IPS DF 6.9 (cell line): ENCODE measurements at regions not wholly inside any gene's neighbourhood (a gene's known extent, or its start where the extent isn't known, plus 50 kb on each side); places are given as distances from the start of the nearest gene placed in this dataset.

Experiments used
- DNase-seq: peaks from one replicate; pipeline ENCODE4 v3.0.0-alpha.2; 2013; ENCODE audit warnings: low read depth, low spot score
- H3K27ac ChIP-seq: one replicate; pipeline ENCODE4 v1.5.1; 2013; ENCODE audit warnings: low read length, control low read depth
- H3K27me3 ChIP-seq: 2 replicates; pipeline ENCODE4 v1.6.1; 2013; ENCODE audit warnings: mild to moderate bottlenecking, low read length; ENCODE audit not compliant: control insufficient read depth, insufficient read depth
- H3K36me3 ChIP-seq: 2 replicates; pipeline ENCODE4 v1.6.1; 2013; ENCODE audit warnings: low read length; ENCODE audit not compliant: control insufficient read depth, insufficient read depth
- H3K4me1 ChIP-seq: 2 replicates; pipeline ENCODE4 v1.6.1; 2013; ENCODE audit warnings: low read length; ENCODE audit not compliant: control insufficient read depth, insufficient read depth
- H3K4me3 ChIP-seq: 2 replicates; pipeline ENCODE4 v1.5.1; 2013; ENCODE audit warnings: mild to moderate bottlenecking, low read length
- H3K9me3 ChIP-seq: 2 replicates; pipeline ENCODE4 v1.6.1; 2013; ENCODE audit warnings: low read length, inconsistent platforms; ENCODE audit not compliant: control insufficient read depth, insufficient read depth
- WGBS: extraction: QIAGEN DNeasy Blood & Tissue Kit; methylation state at CpG from one replicate; pipeline ENCODE4 v1.1.7; 2013; ENCODE audit warnings: mixed read lengths, missing lambda C conversion rate; ENCODE audit not compliant: insufficient read length, insufficient coverage; 5-methylcytosine and 5-hydroxymethylcytosine counted together

DNA sequence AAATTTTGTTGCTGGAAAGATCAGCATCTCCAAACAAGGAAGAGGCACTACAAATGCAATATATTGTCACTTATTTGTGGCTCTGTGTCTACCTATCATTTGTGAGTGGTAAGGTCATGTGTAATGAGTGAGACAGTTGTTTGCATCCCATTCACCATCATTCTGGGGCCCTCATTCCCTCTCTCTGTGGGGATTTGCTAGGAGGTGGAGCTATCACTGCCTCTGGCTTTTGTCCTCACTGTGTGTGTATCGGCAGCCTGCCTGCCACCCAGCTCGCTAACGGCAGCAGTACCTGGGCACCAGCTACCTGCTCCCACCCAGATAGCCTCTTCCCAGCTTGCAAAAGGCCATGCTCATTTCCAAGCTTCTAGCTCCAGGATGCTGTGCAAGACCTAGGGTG lies 379.2 kb upstream of the ZFHX3 start:
- DNase-seq = no peak
- no peaks in the 10 kb centered on the region for H3K36me3 ChIP-seq
- no peak overlapping the region for H3K4me3 ChIP-seq
- whole genome bisulfite sequencing = no CpG with 5 or more reads among the region's 3 CpGs
- H3K9me3 ChIP-seq = no peaks in the 10 kb centered on the region
- peaks cover 2% of the 10 kb centered on the region; the same call in 1 of the 2 replicates for H3K4me1 ChIP-seq
- no peaks in the 10 kb centered on the region for H3K27me3 ChIP-seq
- H3K27ac ChIP-seq = no peak overlapping the region

DNA sequence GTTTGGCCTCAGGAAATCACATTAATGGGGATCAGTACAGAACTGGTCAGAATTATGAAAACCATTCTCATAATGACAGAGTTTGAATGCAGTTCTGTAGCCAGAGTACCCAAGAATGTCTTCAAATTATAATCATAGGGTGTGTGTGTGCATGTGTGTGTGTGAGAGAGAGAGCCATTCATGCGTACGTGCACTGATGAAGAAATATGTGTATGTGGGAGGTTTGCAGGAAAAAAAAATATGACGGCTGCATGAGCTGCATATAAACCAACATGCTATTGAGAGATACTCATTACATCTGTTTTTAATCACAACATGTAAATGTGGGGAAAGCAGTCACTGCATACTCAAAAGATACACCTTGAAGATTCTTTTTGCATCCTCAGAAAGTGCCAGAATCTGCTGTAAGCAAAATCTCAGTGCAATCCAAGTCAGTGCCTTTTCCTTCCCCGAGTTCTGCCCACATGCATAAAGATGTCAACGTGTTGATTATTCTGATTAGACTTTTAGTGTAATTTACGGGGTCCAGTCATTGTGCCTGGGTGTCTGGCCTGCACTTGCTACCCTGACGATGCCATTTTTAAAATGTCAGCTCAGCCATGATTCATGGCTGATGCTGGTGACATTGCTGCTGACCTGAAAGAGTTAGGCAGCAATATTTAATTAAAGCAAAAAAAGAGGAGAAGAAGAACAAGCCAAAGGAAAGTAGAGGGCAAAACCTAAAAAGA lies 378.7 kb upstream of the ZFHX3 start:
- no CpG with 5 or more reads among the region's 7 CpGs for WGBS
- peaks cover 2% of the 10 kb centered on the region; the same call in 1 of the 2 replicates for H3K4me1 ChIP-seq
- no peak overlapping the region for H3K27ac ChIP-seq
- no peak overlapping the region for H3K4me3 ChIP-seq
- DNase-seq = no peak
- no peaks in the 10 kb centered on the region for H3K36me3 ChIP-seq
- H3K27me3 ChIP-seq = no peaks in the 10 kb centered on the region
- H3K9me3 ChIP-seq = no peaks in the 10 kb centered on the region

DNA sequence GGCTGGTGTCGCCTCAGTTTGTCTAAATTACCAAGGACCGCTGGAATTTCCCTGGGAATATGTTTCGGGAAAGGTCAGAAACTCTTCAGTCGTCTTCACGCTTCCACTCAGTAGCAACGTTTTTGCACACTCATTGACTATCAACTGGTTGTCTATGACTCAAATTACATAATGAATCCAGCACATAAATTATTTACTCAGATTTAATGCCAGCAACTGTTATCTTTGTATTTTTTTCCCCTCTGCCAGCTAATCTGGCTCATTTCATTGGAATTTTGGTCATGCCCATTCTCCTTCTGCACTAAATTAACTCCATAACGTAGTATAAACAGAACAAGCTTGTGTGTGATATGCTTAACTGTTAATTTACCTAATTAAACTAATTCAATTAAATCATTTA lies 372.7 kb upstream of the ZFHX3 start:
- H3K4me3 ChIP-seq = no peak overlapping the region
- no peaks in the 10 kb centered on the region for H3K27me3 ChIP-seq
- no peak overlapping the region for H3K27ac ChIP-seq
- WGBS = no CpG with 5 or more reads among the region's 7 CpGs
- H3K4me1 ChIP-seq = no peaks in the 10 kb centered on the region
- H3K9me3 ChIP-seq = no peaks in the 10 kb centered on the region
- no peak for DNase-seq
- no peaks in the 10 kb centered on the region for H3K36me3 ChIP-seq

DNA sequence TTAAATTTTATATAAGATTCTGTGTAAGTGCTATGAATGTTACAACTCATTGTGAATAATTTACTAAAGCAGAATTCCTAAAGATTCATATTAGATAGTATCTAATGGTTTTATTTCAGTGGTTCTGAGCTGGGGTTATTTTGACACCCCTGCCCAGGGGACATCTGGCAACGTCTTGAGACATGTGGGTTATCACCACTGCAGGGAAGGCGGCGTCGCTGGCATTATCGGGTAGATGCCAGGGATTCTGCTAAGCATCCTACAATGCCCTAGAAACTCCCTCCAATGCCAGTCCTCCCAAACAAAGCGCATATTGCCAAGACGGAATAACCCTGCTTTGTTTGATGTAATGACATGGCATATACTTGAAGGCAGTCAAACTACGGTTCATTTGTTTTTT lies 372.3 kb upstream of the ZFHX3 start:
- no peak for DNase-seq

DNA sequence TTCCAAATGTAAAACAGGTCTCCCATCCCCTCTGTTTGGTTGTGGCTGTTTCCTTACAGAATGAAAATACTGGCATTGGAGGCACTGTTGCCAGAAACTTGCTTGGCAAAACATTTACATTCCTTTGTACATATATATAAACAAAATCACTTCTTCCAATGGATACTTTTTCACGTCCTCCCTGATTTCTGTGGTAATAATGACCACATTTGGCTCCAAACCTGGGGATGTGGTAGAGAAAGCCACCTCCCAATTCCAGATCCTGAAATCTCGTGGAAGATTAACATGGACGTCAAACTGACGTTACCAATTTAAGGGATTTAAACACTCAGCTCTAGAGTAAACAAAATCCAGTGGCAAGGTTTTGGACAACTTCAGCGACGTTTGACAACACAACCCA lies 370.8 kb upstream of the ZFHX3 start:
- no CpG with 5 or more reads among the region's 6 CpGs for WGBS
- Histone ChIP-seq H3K27me3 (no peaks in the 10 kb centered on the region), H3K4me3 (no peak overlapping the region), H3K36me3 (no peaks in the 10 kb centered on the region), H3K9me3 (no peaks in the 10 kb centered on the region), H3K27ac (no peak overlapping the region), H3K4me1 (no peaks in the 10 kb centered on the region)
- DNase-seq = no peak

More for the DNA sequence above, 372.3 kb upstream of the ZFHX3 start:
- H3K4me3 ChIP-seq = no peak overlapping the region
- H3K9me3 ChIP-seq = no peaks in the 10 kb centered on the region
- no peaks in the 10 kb centered on the region for H3K4me1 ChIP-seq
- no peak overlapping the region for H3K27ac ChIP-seq
- no peaks in the 10 kb centered on the region for H3K27me3 ChIP-seq
- no peaks in the 10 kb centered on the region for H3K36me3 ChIP-seq
- no CpG with 5 or more reads among the region's 8 CpGs for WGBS

DNA sequence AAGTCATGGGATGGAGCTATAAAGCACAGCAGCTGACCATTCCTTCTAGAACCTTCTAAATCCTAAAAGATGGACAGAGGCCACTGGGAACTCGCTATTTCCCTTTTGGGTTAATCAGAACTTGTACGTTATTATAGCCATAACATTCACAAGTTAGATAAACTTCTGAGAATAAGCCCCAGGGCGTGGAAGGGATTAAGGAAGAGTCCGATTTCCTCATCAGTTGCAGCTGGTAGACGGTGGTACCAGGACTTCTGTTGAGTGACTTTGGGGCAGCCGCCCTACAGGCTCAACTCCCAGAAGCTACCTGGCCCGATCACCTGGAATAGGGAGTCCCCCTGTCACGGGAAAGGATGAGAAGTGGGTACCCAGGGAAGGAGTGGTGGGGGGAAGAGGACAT lies 370.1 kb upstream of the ZFHX3 start:
- no peaks in the 10 kb centered on the region for H3K9me3 ChIP-seq
- DNase-seq = no peak
- no CpG with 5 or more reads among the region's 8 CpGs for WGBS
- no peak overlapping the region for H3K4me3 ChIP-seq
- H3K27ac ChIP-seq = no peak overlapping the region
- H3K4me1 ChIP-seq = no peaks in the 10 kb centered on the region
- H3K27me3 ChIP-seq = no peaks in the 10 kb centered on the region; the same call in 1 of the 2 replicates
- H3K36me3 ChIP-seq = no peaks in the 10 kb centered on the region

DNA sequence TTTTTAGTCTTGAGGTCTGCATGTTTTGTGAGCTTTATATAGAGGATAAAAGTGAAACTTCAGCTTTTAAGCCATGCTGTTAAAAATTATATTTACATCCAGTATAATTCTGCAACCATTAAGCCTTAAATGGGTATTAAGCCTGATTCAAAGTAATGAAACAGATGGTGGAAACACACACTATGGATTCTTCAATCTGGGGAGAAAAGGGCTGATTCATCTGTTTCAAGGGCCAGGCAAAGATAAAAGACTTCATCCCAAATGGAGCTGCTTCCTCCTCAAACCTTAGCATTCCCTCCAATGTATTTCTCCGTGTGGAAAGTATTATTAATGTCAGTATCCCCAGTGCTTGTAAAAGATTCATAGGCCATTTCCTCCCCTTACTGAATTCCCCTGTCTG lies 367.4 kb upstream of the ZFHX3 start:
- WGBS = no CpG with 5 or more reads among the region's 1 CpG
- no peaks in the 10 kb centered on the region for H3K4me1 ChIP-seq
- DNase-seq = no peak
- no peaks in the 10 kb centered on the region for H3K9me3 ChIP-seq
- no peaks in the 10 kb centered on the region for H3K36me3 ChIP-seq
- no peak overlapping the region for H3K27ac ChIP-seq
- no peak overlapping the region for H3K4me3 ChIP-seq
- no peaks in the 10 kb centered on the region; the same call in 1 of the 2 replicates for H3K27me3 ChIP-seq

DNA sequence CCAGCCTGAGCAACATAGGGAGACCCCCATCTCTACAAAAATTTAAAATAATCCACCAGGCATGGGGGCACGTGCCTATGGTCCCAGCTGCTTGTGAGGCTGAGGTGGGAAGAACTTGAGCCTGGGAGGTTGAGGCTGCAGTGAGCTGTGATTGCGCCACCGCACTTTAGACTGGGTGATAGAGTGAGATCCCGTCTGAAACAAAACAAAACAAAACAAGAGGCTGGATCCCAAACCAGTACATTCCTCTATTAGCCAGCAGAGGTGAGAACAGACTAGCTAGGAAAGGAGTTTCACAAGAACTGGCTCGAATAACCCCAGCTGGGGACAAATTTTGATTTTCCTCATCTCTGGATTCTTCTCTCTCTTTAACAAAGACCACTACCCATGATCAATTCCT lies 366.7 kb upstream of the ZFHX3 start:
- H3K4me3 ChIP-seq = no peak overlapping the region
- H3K4me1 ChIP-seq = no peaks in the 10 kb centered on the region
- H3K27me3 ChIP-seq = no peaks in the 10 kb centered on the region; the same call in 1 of the 2 replicates
- no peak for DNase-seq
- H3K9me3 ChIP-seq = no peaks in the 10 kb centered on the region
- H3K36me3 ChIP-seq = no peaks in the 10 kb centered on the region
- no CpG with 5 or more reads among the region's 5 CpGs for WGBS
- no peak overlapping the region for H3K27ac ChIP-seq

DNA sequence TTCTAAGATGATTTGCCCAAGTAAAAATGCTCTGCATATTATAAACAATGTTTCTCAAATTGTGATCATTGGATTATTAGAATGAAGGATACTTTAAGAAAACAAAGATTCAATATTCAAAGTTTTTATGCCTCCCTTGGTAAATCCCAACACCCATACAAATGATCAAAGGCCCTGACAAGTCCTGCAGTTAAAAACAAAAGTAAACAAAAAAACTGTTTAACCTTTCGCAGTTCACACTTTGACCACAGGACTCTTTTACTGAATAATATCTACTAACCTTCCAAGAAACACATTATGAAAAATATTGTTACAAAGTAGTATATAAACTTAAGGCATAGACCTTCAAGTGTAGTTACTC lies 365.9 kb upstream of the ZFHX3 start:
- Histone ChIP-seq H3K36me3 (no peaks in the 10 kb centered on the region), H3K27me3 (no peaks in the 10 kb centered on the region; the same call in 1 of the 2 replicates), H3K9me3 (no peaks in the 10 kb centered on the region), H3K4me1 (no peaks in the 10 kb centered on the region), H3K27ac (no peak overlapping the region), H3K4me3 (no peak overlapping the region)
- WGBS = no CpG with 5 or more reads among the region's 1 CpG
- no peak for DNase-seq

DNA sequence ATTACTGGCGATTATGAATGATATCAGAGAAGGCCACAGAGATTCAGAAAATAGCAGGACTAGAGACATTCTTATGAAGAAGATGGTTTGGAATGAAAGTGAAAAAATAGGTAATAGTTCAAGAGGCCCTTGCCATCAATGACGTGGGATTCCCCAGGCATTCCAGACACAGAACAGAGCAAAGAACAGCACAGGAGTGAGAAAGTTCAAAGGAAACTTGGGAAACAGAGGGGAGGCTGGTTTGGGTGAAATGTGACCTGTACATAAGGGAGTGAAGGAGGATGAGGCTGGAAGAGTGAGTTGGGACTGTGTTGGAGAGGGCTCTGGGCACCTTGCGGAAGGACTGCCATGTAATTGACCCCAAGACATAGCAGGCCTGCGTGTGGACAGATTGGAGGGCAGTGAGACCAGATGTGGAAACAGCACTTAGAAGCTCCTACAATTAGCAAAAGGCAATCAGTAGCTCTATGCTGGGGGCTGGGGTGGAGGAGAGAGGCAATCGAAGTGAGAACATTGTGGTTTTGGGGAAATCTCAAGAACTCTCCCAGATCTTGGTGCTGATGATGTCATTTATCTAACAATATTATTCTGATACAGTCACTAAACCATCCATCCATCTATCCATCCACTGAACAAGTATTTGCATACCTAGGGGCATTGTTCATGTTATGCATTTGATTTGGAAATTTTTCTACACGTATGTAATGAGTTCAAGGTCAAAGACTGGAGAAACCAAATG lies 365.3 kb upstream of the ZFHX3 start:
- H3K27me3 ChIP-seq = no peaks in the 10 kb centered on the region; the same call in 1 of the 2 replicates
- no peak for DNase-seq
- H3K36me3 ChIP-seq = no peaks in the 10 kb centered on the region
- H3K9me3 ChIP-seq = no peaks in the 10 kb centered on the region
- no CpG with 5 or more reads among the region's 6 CpGs for WGBS
- no peak overlapping the region for H3K4me3 ChIP-seq
- no peaks in the 10 kb centered on the region for H3K4me1 ChIP-seq
- H3K27ac ChIP-seq = no peak overlapping the region
